Esophagus muscularis mucosa (tissue), 4 donors: ENCODE measurements at regions not wholly inside any gene's neighbourhood (a gene's known extent, or its start where the extent isn't known, plus 50 kb on each side); places are given as distances from the start of the nearest gene placed in this dataset.
"Not testable (repeated sequence)": the region's sequence is repeated elsewhere in the genome, so short reads cannot be mapped to it uniquely, and the experiment has no call there.

Experiments used
- DNase-seq: peaks from one replicate; pipeline ENCODE4 v3.0.0-alpha.2; 2017; ENCODE audit errors: extremely low spot score
- H3K27ac ChIP-seq, 4 donors: fragments of 200-600 bp; sonication (generic); replicated peaks in 1 of 4; 1 replicate in 3 of 4; 2 replicates in 1 of 4; pipeline ENCODE4 v1.5.1; 2016 to 2019; ENCODE audit warnings: mild to moderate bottlenecking in 1 of 4
- H3K27me3 ChIP-seq, 4 donors: fragments of 200-600 bp; sonication (generic); one replicate each; pipeline versions ENCODE4 v1.5.1 to v1.6.0; 2016 to 2019
- H3K36me3 ChIP-seq, 4 donors: fragments of 200-600 bp; sonication (generic); one replicate each; pipeline ENCODE4 v1.5.1; 2016 to 2019
- H3K4me1 ChIP-seq, 4 donors: fragments of 200-600 bp; sonication (generic); one replicate each; pipeline ENCODE4 v1.5.1; 2016 to 2019
- H3K4me3 ChIP-seq, 4 donors: fragments of 200-600 bp; sonication (generic); 1 replicate in 2 of 4; 2 replicates in 2 of 4; pipeline ENCODE4 v1.5.1; 2016 to 2019; ENCODE audit warnings: mild to moderate bottlenecking in 4 of 4, moderate library complexity in 1 of 4
- H3K9me3 ChIP-seq, 4 donors: fragments of 200-600 bp; sonication (generic); 1 replicate in 3 of 4; 2 replicates in 1 of 4; pipeline ENCODE4 v1.5.1; 2016 to 2019
- EP300 ChIP-seq: sonication (generic); formaldehyde crosslinking; IDR thresholded peaks from one replicate; pipeline ENCODE4 v1.6.1; 2017; ENCODE audit warnings: antibody characterized with exemption
- POLR2A ChIP-seq: fragments of 450-650 bp; IDR thresholded peaks from one replicate; pipeline ENCODE4 v1.6.1; 2017; ENCODE audit warnings: antibody characterized with exemption, moderate library complexity, mild to moderate bottlenecking, low read depth
- POLR2AphosphoS5 ChIP-seq, 2 donors: sonication (generic); formaldehyde crosslinking; IDR thresholded peaks; one replicate each; pipeline ENCODE4 v1.6.1; 2017; ENCODE audit warnings: antibody characterized with exemption in 2 of 2
- WGBS: methylation state at CpG from one replicate; pipeline ENCODE4 v1.1.5; 2018; 5-methylcytosine and 5-hydroxymethylcytosine counted together
- intact Hi-C: fragments of 100-400 bp; cut with DNase I; formaldehyde crosslinking; loops from one replicate; pipeline ENCODE4 v1.15.1; 2023
- TF ChIP-seq, protein P1 (sequence below), 3 experiments: fragments of 200-600 bp in 2 of 3; fragments of 450-650 bp in 1 of 3; sonication (generic) in 2 of 3; IDR thresholded peaks; one replicate each; pipeline ENCODE4 v1.5.1; 2017 to 2019; ENCODE audit warnings: antibody characterized with exemption in 3 of 3, mild to moderate bottlenecking in 2 of 3, moderate library complexity in 1 of 3

DNA sequence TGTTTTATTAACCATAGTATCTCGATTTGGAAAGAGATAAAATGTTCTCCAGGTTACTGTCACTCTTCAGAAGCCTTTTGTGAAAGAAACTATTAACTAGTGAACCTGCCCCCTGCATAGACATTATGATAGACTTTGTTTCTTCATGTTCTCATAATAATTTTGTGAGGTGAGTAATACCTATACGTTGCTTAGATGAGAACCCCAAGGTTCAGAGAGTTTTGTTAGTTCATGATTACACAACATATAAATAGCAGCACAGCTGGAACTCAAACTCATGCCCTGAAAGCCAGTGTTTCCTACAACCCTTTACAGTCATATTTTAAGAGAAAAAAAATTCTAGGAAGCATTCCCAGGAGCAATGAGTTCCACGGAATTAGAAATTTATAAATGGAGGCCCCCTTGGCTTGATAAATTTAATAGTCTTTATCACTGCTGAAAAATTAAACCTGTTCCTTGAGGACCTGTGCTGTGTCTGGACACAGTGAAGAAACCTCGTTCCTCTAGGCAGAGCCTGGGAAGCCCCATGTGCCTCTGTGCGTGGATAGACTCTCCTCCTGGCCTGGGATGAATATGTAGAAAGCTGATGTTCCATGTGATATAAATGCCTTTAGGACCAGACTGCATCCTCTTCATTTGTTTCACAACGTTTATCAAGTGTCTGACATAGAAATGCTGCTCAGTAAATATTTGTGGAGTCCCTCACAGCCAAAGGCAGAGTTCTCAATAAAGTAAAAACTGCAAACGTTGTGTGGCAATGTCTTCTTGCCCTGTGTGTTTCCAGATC, 1257.0 kb upstream of the GYPC start:
- intact Hi-C loops: no loop called here
- WGBS: 54% methylated on average over 7 of the region's 7 CpGs

DNA sequence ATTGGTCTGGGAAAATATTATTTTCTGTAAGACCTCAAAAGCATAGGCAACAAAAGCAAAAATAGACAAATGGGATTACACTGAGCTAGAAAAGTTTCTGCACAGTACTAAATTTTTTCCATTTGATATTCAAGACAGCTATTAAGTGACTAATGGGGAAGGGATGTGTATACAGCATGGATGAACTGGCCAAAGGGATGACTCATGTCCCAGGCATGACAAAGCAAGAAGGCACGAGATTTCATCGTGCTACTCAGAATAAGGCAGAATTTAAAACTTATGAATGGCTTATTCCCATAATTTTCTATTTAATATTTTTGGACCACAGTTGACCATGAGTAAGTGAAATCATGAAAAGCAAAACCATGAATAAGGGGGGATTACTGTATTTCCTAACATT, 1250.1 kb upstream of the GYPC start:
- intact Hi-C loops: no loop called here

More for the DNA sequence above, 1257.0 kb upstream of the GYPC start:
- Histone ChIP-seq H3K27ac (no peak overlapping the region), H3K9me3 (no peaks in the 10 kb centered on the region), H3K36me3 (no peaks in the 10 kb centered on the region), H3K4me1 (no peaks in the 10 kb centered on the region), H3K4me3 (no peak overlapping the region), H3K27me3 (no peaks in the 10 kb centered on the region)
- no peak for TF ChIP-seq POLR2A
- TF ChIP-seq, protein P1, sequence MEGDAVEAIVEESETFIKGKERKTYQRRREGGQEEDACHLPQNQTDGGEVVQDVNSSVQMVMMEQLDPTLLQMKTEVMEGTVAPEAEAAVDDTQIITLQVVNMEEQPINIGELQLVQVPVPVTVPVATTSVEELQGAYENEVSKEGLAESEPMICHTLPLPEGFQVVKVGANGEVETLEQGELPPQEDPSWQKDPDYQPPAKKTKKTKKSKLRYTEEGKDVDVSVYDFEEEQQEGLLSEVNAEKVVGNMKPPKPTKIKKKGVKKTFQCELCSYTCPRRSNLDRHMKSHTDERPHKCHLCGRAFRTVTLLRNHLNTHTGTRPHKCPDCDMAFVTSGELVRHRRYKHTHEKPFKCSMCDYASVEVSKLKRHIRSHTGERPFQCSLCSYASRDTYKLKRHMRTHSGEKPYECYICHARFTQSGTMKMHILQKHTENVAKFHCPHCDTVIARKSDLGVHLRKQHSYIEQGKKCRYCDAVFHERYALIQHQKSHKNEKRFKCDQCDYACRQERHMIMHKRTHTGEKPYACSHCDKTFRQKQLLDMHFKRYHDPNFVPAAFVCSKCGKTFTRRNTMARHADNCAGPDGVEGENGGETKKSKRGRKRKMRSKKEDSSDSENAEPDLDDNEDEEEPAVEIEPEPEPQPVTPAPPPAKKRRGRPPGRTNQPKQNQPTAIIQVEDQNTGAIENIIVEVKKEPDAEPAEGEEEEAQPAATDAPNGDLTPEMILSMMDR (IDR thresholded peaks at IDR 0.05): no peak
- no peak for TF ChIP-seq EP300
- no peak for TF ChIP-seq POLR2AphosphoS5 (IDR thresholded peaks at IDR 0.05)
- DNase-seq: no peak

DNA sequence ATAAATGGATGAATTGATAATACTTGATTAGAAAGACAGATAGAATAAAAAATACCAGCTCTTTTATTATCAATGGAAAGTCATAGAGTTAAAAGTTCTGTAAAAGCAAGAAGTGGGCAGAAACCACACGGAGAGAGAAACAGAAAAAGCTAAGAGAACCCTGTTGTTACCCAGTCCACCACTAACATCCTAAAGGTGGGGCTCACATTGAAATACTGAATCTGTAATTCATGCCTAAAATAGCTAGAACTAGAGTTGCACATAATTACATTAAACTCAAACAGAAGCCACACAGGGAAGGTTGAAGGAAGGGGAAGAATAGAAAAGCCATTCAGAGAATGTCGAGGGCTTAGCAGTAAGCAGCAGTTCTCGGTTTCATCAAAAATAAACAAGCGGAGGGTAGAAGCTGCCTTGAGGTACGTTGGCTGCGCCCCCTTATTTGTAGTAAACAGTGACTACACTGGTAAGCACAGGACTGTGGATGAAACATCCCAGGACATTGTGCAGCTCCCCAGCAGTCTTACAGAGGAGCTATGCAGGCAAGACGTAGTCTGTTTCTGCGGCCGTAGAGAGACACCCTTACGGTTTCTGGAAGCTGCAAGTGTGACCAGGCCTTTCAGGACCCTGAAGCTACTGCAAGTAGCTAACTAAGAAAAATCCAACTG, 1247.0 kb upstream of the GYPC start:
- no peak overlapping the region for H3K27ac ChIP-seq
- no peak for TF ChIP-seq POLR2AphosphoS5 (IDR thresholded peaks at IDR 0.05)
- TF ChIP-seq, protein P1 (IDR thresholded peaks at IDR 0.05): no peak
- no peak for TF ChIP-seq POLR2A
- no peak for TF ChIP-seq EP300
- peaks cover 0 to 11% (median 8%) of the 10 kb centered on the region in 4 donors for H3K4me1 ChIP-seq
- no peaks in the 10 kb centered on the region for H3K27me3 ChIP-seq
- intact Hi-C loops: no loop called here
- WGBS: 89% methylated on average over 10 of the region's 10 CpGs
- DNase-seq: no peak
- no peaks in the 10 kb centered on the region for H3K9me3 ChIP-seq
- H3K36me3 ChIP-seq: no peaks in the 10 kb centered on the region
- no peak overlapping the region for H3K4me3 ChIP-seq

More for the DNA sequence above, 1250.1 kb upstream of the GYPC start:
- 22% methylated on average over 2 of the region's 2 CpGs for WGBS
- Histone ChIP-seq H3K27me3 (no peaks in the 10 kb centered on the region), H3K9me3 (no peaks in the 10 kb centered on the region), H3K27ac (no peak overlapping the region), H3K36me3 (no peaks in the 10 kb centered on the region), H3K4me1 (peaks cover 0 to 11% (median 8%) of the 10 kb centered on the region in 4 donors), H3K4me3 (no peak overlapping the region)
- DNase-seq: no peak
- TF ChIP-seq, protein P1 (IDR thresholded peaks at IDR 0.05): no peak
- peak in 1 of 2 donors; percentile 74 for TF ChIP-seq POLR2AphosphoS5 (IDR thresholded peaks at IDR 0.05)

DNA sequence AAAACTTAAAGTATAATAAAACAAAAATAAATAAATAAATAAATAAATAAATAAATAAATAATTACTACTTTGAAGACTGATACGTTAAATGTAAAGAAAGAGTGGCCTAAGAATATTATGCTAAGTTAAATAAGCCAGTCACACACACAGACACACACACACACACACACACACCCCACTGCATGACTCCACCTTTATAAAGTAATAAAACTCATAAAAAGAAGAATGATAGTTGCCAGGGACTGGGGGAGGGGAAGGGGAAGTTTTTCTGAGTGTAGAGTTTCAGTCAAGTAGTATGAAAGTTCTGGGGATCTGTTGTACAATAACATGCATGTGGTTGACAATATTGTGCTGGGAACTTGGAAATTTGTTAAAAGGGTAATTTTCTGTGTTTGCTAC, 1237.5 kb upstream of the GYPC start:
- Histone ChIP-seq H3K9me3 (no peaks in the 10 kb centered on the region), H3K4me3 (no peak overlapping the region), H3K4me1 (peaks cover 0 to 10% (median 2%) of the 10 kb centered on the region in 4 donors), H3K27me3 (no peaks in the 10 kb centered on the region), H3K27ac (no peak overlapping the region), H3K36me3 (no peaks in the 10 kb centered on the region)
- TF ChIP-seq EP300: no peak
- TF ChIP-seq, protein P1 (IDR thresholded peaks at IDR 0.05): no peak
- no peak for TF ChIP-seq POLR2A
- TF ChIP-seq POLR2AphosphoS5 (IDR thresholded peaks at IDR 0.05): no peak
- intact Hi-C loops: no loop called here
- WGBS: 74% methylated on average over 1 of the region's 1 CpG
- no peak for DNase-seq

DNA sequence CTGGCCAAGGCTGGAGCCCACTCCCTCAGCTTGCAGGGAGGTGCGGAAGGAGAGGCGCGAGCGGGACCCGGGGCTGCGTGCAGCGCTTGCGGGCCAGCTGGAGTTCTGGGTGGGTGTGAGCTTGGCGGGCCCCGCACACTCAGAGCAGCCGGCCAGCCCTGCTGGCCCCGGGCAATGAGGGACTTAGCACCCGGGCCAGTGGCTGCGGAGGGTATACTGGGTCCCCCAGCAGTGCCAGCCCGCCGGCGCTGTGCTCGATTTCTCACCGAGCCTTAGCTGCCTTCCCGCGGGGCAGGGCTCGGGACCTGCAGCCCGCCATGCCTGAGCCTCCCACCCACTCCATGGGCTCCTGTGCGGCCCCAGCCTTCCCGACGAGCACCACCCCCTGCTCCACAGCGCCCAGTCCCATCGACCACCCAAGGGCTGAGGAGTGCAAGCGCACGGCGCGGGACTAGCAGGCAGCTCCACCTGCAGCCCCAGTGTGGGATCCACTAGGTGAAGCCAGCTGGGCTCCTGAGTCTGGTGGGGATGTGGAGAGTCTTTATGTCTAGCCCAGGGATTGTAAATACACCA, 1233.7 kb upstream of the GYPC start:
- H3K4me1 ChIP-seq, DNase-seq, H3K27ac ChIP-seq, H3K4me3 ChIP-seq, H3K36me3 ChIP-seq, H3K9me3 ChIP-seq, H3K27me3 ChIP-seq, intact Hi-C loops: not testable (repeated sequence)
- 91% methylated on average over 6 of the region's 32 CpGs for WGBS
